H9 (cell line): ENCODE measurements at regions not wholly inside any gene's neighbourhood (a gene's known extent, or its start where the extent isn't known, plus 50 kb on each side); places are given as distances from the start of the nearest gene placed in this dataset.

ENCODE experiments used
- DNase-seq: peaks from one replicate; pipeline ENCODE4 v3.0.0-alpha.2; 2017
- H2AFZ ChIP-seq: one replicate; pipeline ENCODE4 v1.6.1; 2013; ENCODE audit warnings: mild to moderate bottlenecking, low read length, control low read depth, moderate library complexity
- H2AK5ac ChIP-seq: 2 replicates; pipeline ENCODE4 v1.6.1; 2013; ENCODE audit warnings: low read length, control low read depth, mixed read lengths; ENCODE audit not compliant: insufficient read length
- H2BK120ac ChIP-seq: one replicate; pipeline ENCODE4 v1.6.1; 2013; ENCODE audit warnings: low read depth, mild to moderate bottlenecking, low read length, control low read depth, inconsistent platforms; ENCODE audit not compliant: poor library complexity, severe bottlenecking
- H2BK12ac ChIP-seq: 2 replicates; pipeline ENCODE4 v1.6.1; 2013; ENCODE audit warnings: low read length, control low read depth, mixed read lengths, low read depth; ENCODE audit not compliant: insufficient read length
- H2BK15ac ChIP-seq: 2 replicates; pipeline ENCODE4 v1.6.1; 2013; ENCODE audit warnings: low read depth, low read length, control low read depth
- H2BK20ac ChIP-seq: one replicate; pipeline ENCODE4 v1.6.1; 2013; ENCODE audit warnings: low read depth, mild to moderate bottlenecking, low read length, control low read depth, inconsistent platforms; ENCODE audit not compliant: poor library complexity, severe bottlenecking
- H2BK5ac ChIP-seq: 2 replicates; pipeline ENCODE4 v1.6.1; 2013; ENCODE audit warnings: low read length, control low read depth, mixed read lengths; ENCODE audit not compliant: insufficient read length
- H3K14ac ChIP-seq: 2 replicates; pipeline ENCODE4 v1.6.1; 2013; ENCODE audit warnings: low read length, control low read depth; ENCODE audit not compliant: insufficient read depth
- H3K18ac ChIP-seq: 2 replicates; pipeline ENCODE4 v1.6.1; 2013; ENCODE audit warnings: low read depth, mild to moderate bottlenecking, mixed read lengths, low read length, control low read depth; ENCODE audit not compliant: insufficient read length
- H3K23ac ChIP-seq: 2 replicates; pipeline ENCODE4 v1.6.1; 2013; ENCODE audit warnings: low read length, control low read depth, mixed read lengths, low read depth; ENCODE audit not compliant: insufficient read length
- H3K23me2 ChIP-seq: 2 replicates; pipeline ENCODE4 v1.6.1; 2013; ENCODE audit warnings: low read depth, mild to moderate bottlenecking, mixed read lengths, low read length, control low read depth; ENCODE audit not compliant: insufficient read length, poor library complexity, severe bottlenecking
- H3K27ac ChIP-seq: 2 replicates; pipeline ENCODE4 v1.5.1; 2013; ENCODE audit warnings: low read length, control low read depth, mixed read lengths, low read depth; ENCODE audit not compliant: insufficient read length
- H3K27me3 ChIP-seq: 2 replicates; pipeline ENCODE4 v1.6.1; 2013; ENCODE audit warnings: low read length, control low read depth, inconsistent platforms; ENCODE audit not compliant: insufficient read depth
- H3K4ac ChIP-seq: 2 replicates; pipeline ENCODE4 v1.6.1; 2013; ENCODE audit warnings: low read depth, mild to moderate bottlenecking, control low read depth, inconsistent platforms, low read length, moderate library complexity
- H3K4me1 ChIP-seq: 2 replicates; pipeline ENCODE4 v1.6.1; 2013; ENCODE audit warnings: low read length, control low read depth, inconsistent platforms; ENCODE audit not compliant: insufficient read depth
- H3K4me2 ChIP-seq: 2 replicates; pipeline ENCODE4 v1.6.1; 2013; ENCODE audit warnings: low read length, control low read depth, mixed read lengths; ENCODE audit not compliant: insufficient read length, insufficient read depth
- H3K56ac ChIP-seq: 2 replicates; pipeline ENCODE4 v1.6.1; 2013; ENCODE audit warnings: low read depth, mild to moderate bottlenecking, mixed read lengths, low read length, control low read depth; ENCODE audit not compliant: insufficient read length
- H3K79me1 ChIP-seq: 2 replicates; pipeline ENCODE4 v1.6.1; 2013; ENCODE audit warnings: low read depth, mild to moderate bottlenecking, moderate library complexity, low read length, control low read depth, inconsistent platforms; ENCODE audit not compliant: insufficient read depth, poor library complexity, severe bottlenecking
- H3K79me2 ChIP-seq: 2 replicates; pipeline ENCODE4 v1.6.1; 2013; ENCODE audit warnings: low read length, control low read depth, inconsistent platforms; ENCODE audit not compliant: insufficient read depth
- H3K9ac ChIP-seq: 2 replicates; pipeline ENCODE4 v1.6.1; 2013; ENCODE audit warnings: low read length, control low read depth, mixed read lengths; ENCODE audit not compliant: insufficient read length; ENCODE audit errors: extremely low read depth
- H3K9me3 ChIP-seq: one replicate; pipeline ENCODE4 v1.6.1; 2013; ENCODE audit warnings: low read depth, low read length, inconsistent platforms; ENCODE audit not compliant: control insufficient read depth
- H3T11ph ChIP-seq: one replicate; pipeline ENCODE4 v1.6.1; 2013; ENCODE audit warnings: mild to moderate bottlenecking, low read length, control low read depth, inconsistent platforms
- H4K20me1 ChIP-seq: one replicate; pipeline ENCODE4 v1.6.1; 2013; ENCODE audit not compliant: control insufficient read depth, insufficient read length, insufficient read depth
- H4K5ac ChIP-seq: 2 replicates; pipeline ENCODE4 v1.6.1; 2013; ENCODE audit warnings: low read depth, mild to moderate bottlenecking, mixed read lengths, low read length, control low read depth; ENCODE audit not compliant: insufficient read length
- H4K8ac ChIP-seq: replicated peaks from 2 replicates; pipeline ENCODE4 v1.6.1; 2013; ENCODE audit warnings: low read length, control low read depth, mixed read lengths, low read depth; ENCODE audit not compliant: insufficient read length
- H4K91ac ChIP-seq: 2 replicates; pipeline ENCODE4 v1.6.1; 2013; ENCODE audit warnings: low read depth, mild to moderate bottlenecking, moderate library complexity, mixed read lengths, low read length, control low read depth; ENCODE audit not compliant: insufficient read length
- H3K27ac Mint-ChIP-seq, 3 experiments: 2 replicates in 2 of 3; 3 replicates in 1 of 3; pipeline ENCODE4 v1.8.0; 2020 to 2021; ENCODE audit warnings: mixed read lengths in 3 of 3, mild to moderate bottlenecking in 1 of 3, moderate library complexity in 1 of 3
- H3K27me3 Mint-ChIP-seq: 2 replicates; pipeline ENCODE4 v1.8.0; 2021; ENCODE audit warnings: low read depth, mild to moderate bottlenecking, moderate library complexity, mixed read lengths
- H3K36me3 Mint-ChIP-seq, 3 experiments: 2 replicates in 2 of 3; 3 replicates in 1 of 3; pipeline ENCODE4 v1.8.0; 2020 to 2021; ENCODE audit warnings: low read depth in 3 of 3, mixed read lengths in 3 of 3; ENCODE audit not compliant: insufficient read depth in 1 of 3
- H3K4me1 Mint-ChIP-seq, 2 experiments: 2 replicates each; pipeline ENCODE4 v1.8.0; 2020; ENCODE audit warnings: mixed read lengths in 2 of 2
- H3K4me3 Mint-ChIP-seq, 2 experiments: 2 replicates in 1 of 2; 3 replicates in 1 of 2; pipeline ENCODE4 v1.8.0; 2020 to 2021; ENCODE audit warnings: mild to moderate bottlenecking in 2 of 2, mixed read lengths in 2 of 2, moderate library complexity in 1 of 2
- H3K9me3 Mint-ChIP-seq, 2 experiments: 2 replicates in 1 of 2; 3 replicates in 1 of 2; pipeline ENCODE4 v1.8.0; 2020; ENCODE audit warnings: mild to moderate bottlenecking in 2 of 2, mixed read lengths in 2 of 2, moderate library complexity in 1 of 2
- WGBS: extraction: QIAGEN DNeasy Blood & Tissue Kit; methylation state at CpG from one replicate; pipeline ENCODE4 v1.1.7; 2013; ENCODE audit warnings: missing lambda C conversion rate, low lambda C conversion rate, mixed read lengths; ENCODE audit not compliant: insufficient read length; ENCODE audit errors: extremely low coverage; 5-methylcytosine and 5-hydroxymethylcytosine counted together
- TF ChIP-seq, protein P1 (sequence below): fragments of 200-600 bp; sonication (generic); conservative IDR thresholded peaks from 3 replicates; pipeline ENCODE4 v1.8.0; 2021; ENCODE audit warnings: antibody characterized with exemption, mild to moderate bottlenecking

DNA sequence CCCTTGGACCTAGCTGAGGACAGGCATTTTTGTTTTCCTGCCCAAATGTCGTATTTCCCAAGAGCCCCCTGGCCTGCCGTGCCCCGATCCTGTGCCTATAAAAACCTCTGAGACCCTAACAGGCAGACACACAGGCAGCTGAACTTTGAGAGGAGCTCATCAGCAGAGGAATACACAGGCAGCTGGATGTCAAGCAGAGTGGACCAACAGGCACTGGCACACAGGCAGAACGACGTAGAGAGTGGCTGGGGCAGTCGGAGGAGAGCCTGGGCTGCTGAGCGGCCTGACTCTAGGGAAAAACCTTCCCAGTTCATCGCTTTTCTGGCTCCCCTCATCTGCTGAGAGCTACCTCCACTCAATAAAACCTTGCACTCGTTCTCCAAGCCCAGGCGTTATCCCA lies 896.1 kb downstream of the PCDH18 start:
- no peak overlapping the region for H3K4me3 Mint-ChIP-seq
- no peak overlapping the region for H3K56ac ChIP-seq

More for the DNA sequence above, 896.1 kb downstream of the PCDH18 start:
- Mint-ChIP-seq H3K27me3 (no peaks in the 10 kb centered on the region), H3K9me3 (no peaks in the 10 kb centered on the region), H3K4me1 (peaks cover 4 to 5% of the 10 kb centered on the region in 2 experiments; a peak in 2 of 4 replicates), H3K27ac (no peak overlapping the region), H3K36me3 (no peaks in the 10 kb centered on the region)
- H4K8ac ChIP-seq = no peak overlapping the region
- no peaks in the 10 kb centered on the region for H3K9me3 ChIP-seq
- H3K4me1 ChIP-seq = no peaks in the 10 kb centered on the region
- no peaks in the 10 kb centered on the region for H3K23me2 ChIP-seq
- H3K14ac ChIP-seq = no peak overlapping the region
- no peak overlapping the region for H2BK12ac ChIP-seq
- no peak overlapping the region for H3K9ac ChIP-seq
- no peak overlapping the region for H2BK20ac ChIP-seq
- no peak overlapping the region for H3K23ac ChIP-seq
- H3K79me2 ChIP-seq = no peaks in the 10 kb centered on the region
- H4K5ac ChIP-seq = no peak overlapping the region
- no peak overlapping the region for H3T11ph ChIP-seq
- WGBS = no CpG with 5 or more reads among the region's 10 CpGs
- H3K79me1 ChIP-seq = no peaks in the 10 kb centered on the region
- no peaks in the 10 kb centered on the region for H4K20me1 ChIP-seq
- no peak overlapping the region for H2AK5ac ChIP-seq
- H4K91ac ChIP-seq = no peak overlapping the region
- H3K18ac ChIP-seq = no peak overlapping the region
- H2BK120ac ChIP-seq = no peak overlapping the region
- H3K27me3 ChIP-seq = no peaks in the 10 kb centered on the region
- H3K4me2 ChIP-seq = no peak overlapping the region
- H2BK5ac ChIP-seq = no peak overlapping the region
- H3K4ac ChIP-seq = no peak overlapping the region
- no peak overlapping the region for H2BK15ac ChIP-seq
- DNase-seq = no peak
- no peak overlapping the region for H3K27ac ChIP-seq
- H2AFZ ChIP-seq = no peak overlapping the region
- TF ChIP-seq, protein P1, sequence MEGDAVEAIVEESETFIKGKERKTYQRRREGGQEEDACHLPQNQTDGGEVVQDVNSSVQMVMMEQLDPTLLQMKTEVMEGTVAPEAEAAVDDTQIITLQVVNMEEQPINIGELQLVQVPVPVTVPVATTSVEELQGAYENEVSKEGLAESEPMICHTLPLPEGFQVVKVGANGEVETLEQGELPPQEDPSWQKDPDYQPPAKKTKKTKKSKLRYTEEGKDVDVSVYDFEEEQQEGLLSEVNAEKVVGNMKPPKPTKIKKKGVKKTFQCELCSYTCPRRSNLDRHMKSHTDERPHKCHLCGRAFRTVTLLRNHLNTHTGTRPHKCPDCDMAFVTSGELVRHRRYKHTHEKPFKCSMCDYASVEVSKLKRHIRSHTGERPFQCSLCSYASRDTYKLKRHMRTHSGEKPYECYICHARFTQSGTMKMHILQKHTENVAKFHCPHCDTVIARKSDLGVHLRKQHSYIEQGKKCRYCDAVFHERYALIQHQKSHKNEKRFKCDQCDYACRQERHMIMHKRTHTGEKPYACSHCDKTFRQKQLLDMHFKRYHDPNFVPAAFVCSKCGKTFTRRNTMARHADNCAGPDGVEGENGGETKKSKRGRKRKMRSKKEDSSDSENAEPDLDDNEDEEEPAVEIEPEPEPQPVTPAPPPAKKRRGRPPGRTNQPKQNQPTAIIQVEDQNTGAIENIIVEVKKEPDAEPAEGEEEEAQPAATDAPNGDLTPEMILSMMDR = no peak
